Fibroblast of lung (primary cell): ENCODE measurements at regions not wholly inside any gene's neighbourhood (a gene's known extent, or its start where the extent isn't known, plus 50 kb on each side); places are given as distances from the start of the nearest gene placed in this dataset.

Experiments
- CTCF ChIP-seq, 2 donors: IDR thresholded peaks in 1 of 2; conservative IDR thresholded peaks in 1 of 2; 1 replicate in 1 of 2; 2 replicates in 1 of 2; pipeline ENCODE4 v1.5.1; 2011 to 2012; ENCODE audit warnings: low read length in 2 of 2, control low read depth in 1 of 2, inconsistent platforms in 1 of 2, low read depth in 1 of 2, mild to moderate bottlenecking in 1 of 2
- EZH2 ChIP-seq: IDR thresholded peaks from 2 replicates; pipeline ENCODE4 v1.5.1; 2012; ENCODE audit warnings: low read length, control low read depth, mild to moderate bottlenecking; ENCODE audit errors: missing control alignments

- TF ChIP-seq CTCF (conservative IDR thresholded peaks at IDR 0.05 in 1 of 2, IDR thresholded peaks at IDR 0.05 in 1 of 2; ENCODE audit: low read depth in 1 of 2, low read length in 2 of 2): no peak
- TF ChIP-seq EZH2: no peak
Measured at GRCh38 chr5:2018390-2018724, 135.6 kb upstream of the IRX4 start.
